ENCODE measurements at regions not wholly inside any gene's neighbourhood (a gene's known extent, or its start where the extent isn't known, plus 50 kb on each side); places are given as distances from the start of the nearest gene placed in this dataset.

DNA sequence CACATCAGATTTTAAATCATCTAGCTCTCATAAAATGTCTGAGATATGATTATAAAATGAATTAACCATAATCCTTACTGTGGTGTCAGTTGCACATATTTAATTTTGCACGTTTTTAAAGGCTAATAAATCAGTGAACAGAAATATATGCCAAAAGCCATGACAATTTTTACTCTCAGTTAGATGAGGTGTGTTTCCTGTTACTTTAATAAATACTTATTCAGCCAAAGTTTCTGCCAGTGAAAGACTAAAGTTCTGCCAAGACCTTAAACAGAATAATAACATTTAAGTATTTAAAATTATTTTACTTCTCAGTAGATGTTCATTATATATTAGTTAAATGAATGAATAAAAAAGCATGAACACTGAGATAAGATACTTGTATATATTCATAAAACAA is 1150.1 kb downstream of the NAALADL2 start:
- no peak for DNase-seq
- no peak overlapping the region for H3K27ac ChIP-seq
- H3K79me2 ChIP-seq (ENCODE audit: insufficient read depth), result no peaks in the 10 kb centered on the region
- no peak overlapping the region for H3K9ac ChIP-seq
- in situ Hi-C loops (cut with MboI), result no loop called here
- H3K27me3 ChIP-seq (replicated peaks; ENCODE audit: insufficient read depth), result no peaks in the 10 kb centered on the region
- no peak overlapping the region for H3K4me2 ChIP-seq (ENCODE audit: unreplicated experiment)
- H3K9me3 ChIP-seq (ENCODE audit: low read depth), result no peaks in the 10 kb centered on the region
- no peaks in the 10 kb centered on the region for H4K20me1 ChIP-seq (ENCODE audit: insufficient read depth)
- 7 to 20% methylated on average over 1 of the region's 1 CpG for WGBS, 2 experiments (ENCODE audit: low coverage in 1 of 2, low lambda C conversion rate in 2 of 2, missing lambda C conversion rate in 2 of 2)
- TF ChIP-seq EZH2phosphoT487 (IDR thresholded peaks at IDR 0.05; ENCODE audit: insufficient read depth, low read depth) (no peak), EZH2 (IDR thresholded peaks at IDR 0.05; ENCODE audit: insufficient read depth, poor library complexity, severe bottlenecking) (no peak)
- no peaks in the 10 kb centered on the region for H3K9me2 ChIP-seq (ENCODE audit: insufficient read depth)
- no peaks in the 10 kb centered on the region for H3F3A ChIP-seq (ENCODE audit: insufficient read depth)
- H3K4me1 ChIP-seq (ENCODE audit: insufficient read depth), result no peaks in the 10 kb centered on the region
- no peaks in the 10 kb centered on the region for H3K36me3 ChIP-seq (ENCODE audit: low read depth)
- no peak overlapping the region for H2AFZ ChIP-seq
- no peak overlapping the region for H3K4me3 ChIP-seq

DNA sequence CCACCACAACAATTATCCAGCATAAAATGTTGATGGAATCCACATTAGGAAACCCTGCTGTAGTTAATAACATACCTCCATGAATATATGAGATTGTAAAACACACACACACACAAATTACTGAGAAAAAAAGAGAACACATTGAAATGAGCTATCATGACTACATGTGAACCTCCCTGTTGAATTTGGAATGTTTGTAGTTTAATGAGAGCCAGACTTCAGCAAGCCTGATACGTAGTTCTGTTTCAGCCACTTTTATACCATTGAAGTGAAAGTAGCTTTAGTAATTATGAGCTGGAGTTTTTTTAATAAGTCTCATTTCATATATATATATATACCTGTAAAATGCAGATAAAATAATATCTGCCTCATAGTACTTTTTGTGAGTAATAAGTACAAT is 1146.4 kb downstream of the NAALADL2 start:
- 39 to 56% methylated on average over 1 of the region's 1 CpG for WGBS, 2 experiments (ENCODE audit: low coverage in 1 of 2, low lambda C conversion rate in 2 of 2, missing lambda C conversion rate in 2 of 2)
- Histone ChIP-seq H4K20me1 (ENCODE audit: insufficient read depth) (no peaks in the 10 kb centered on the region), H3K79me2 (ENCODE audit: insufficient read depth) (no peaks in the 10 kb centered on the region), H3K4me1 (ENCODE audit: insufficient read depth) (no peaks in the 10 kb centered on the region), H3F3A (ENCODE audit: insufficient read depth) (no peaks in the 10 kb centered on the region), H3K4me3 (no peak overlapping the region), H3K9me2 (ENCODE audit: insufficient read depth) (no peaks in the 10 kb centered on the region), H3K4me2 (ENCODE audit: unreplicated experiment) (no peak overlapping the region), H3K9ac (no peak overlapping the region), H2AFZ (peak overlapping the region; percentile 46; the same call in 1 of the 2 replicates), H3K27ac (no peak overlapping the region), H3K9me3 (ENCODE audit: low read depth) (no peaks in the 10 kb centered on the region), H3K36me3 (ENCODE audit: low read depth) (no peaks in the 10 kb centered on the region), H3K27me3 (replicated peaks; ENCODE audit: insufficient read depth) (no peaks in the 10 kb centered on the region)
- no peak for TF ChIP-seq EZH2 (IDR thresholded peaks at IDR 0.05; ENCODE audit: insufficient read depth, poor library complexity, severe bottlenecking)
- no peak for TF ChIP-seq EZH2phosphoT487 (IDR thresholded peaks at IDR 0.05; ENCODE audit: insufficient read depth, low read depth)
- DNase-seq, result peak; percentile 1
- in situ Hi-C loops (cut with MboI), result no loop called here

DNA sequence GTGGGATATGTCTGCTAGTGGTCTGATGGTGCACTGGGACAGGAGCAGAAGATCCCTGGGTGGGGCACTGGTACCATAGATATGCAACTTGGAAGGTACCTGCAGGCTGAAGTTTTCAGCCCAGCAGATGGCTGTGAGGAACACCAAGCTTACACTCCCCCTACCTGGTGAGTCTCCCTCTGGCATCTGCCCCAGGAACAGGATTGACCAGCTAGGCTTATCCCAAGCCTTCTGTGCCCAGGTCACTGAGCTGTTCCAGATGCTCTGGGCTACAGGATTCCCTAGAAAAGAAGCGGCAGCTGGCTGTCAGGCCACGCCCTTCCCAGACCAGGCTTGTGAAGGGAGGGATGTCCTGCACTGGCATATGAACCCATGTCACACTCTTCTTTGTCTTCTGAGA is 1130.0 kb downstream of the NAALADL2 start:
- H3K27ac ChIP-seq, result no peak overlapping the region
- no peaks in the 10 kb centered on the region for H3K4me1 ChIP-seq (ENCODE audit: insufficient read depth)
- in situ Hi-C loops (cut with MboI), result no loop called here
- no peaks in the 10 kb centered on the region for H3F3A ChIP-seq (ENCODE audit: insufficient read depth)
- H3K4me3 ChIP-seq, result no peak overlapping the region
- no peaks in the 10 kb centered on the region for H3K9me2 ChIP-seq (ENCODE audit: insufficient read depth)
- no peaks in the 10 kb centered on the region for H3K27me3 ChIP-seq (replicated peaks; ENCODE audit: insufficient read depth)
- no peaks in the 10 kb centered on the region for H3K36me3 ChIP-seq (ENCODE audit: low read depth)
- WGBS, 2 experiments (ENCODE audit: low coverage in 1 of 2, low lambda C conversion rate in 2 of 2, missing lambda C conversion rate in 2 of 2), result 50 to 70% methylated on average over 2 of the region's 2 CpGs
- no peaks in the 10 kb centered on the region for H4K20me1 ChIP-seq (ENCODE audit: insufficient read depth)
- no peak overlapping the region for H3K4me2 ChIP-seq (ENCODE audit: unreplicated experiment)
- H3K9ac ChIP-seq, result no peak overlapping the region
- H3K79me2 ChIP-seq (ENCODE audit: insufficient read depth), result no peaks in the 10 kb centered on the region
- no peak overlapping the region for H2AFZ ChIP-seq
- DNase-seq, result no peak
- TF ChIP-seq EZH2 (IDR thresholded peaks at IDR 0.05; ENCODE audit: insufficient read depth, poor library complexity, severe bottlenecking), result no peak
- no peak for TF ChIP-seq EZH2phosphoT487 (IDR thresholded peaks at IDR 0.05; ENCODE audit: insufficient read depth, low read depth)
- no peaks in the 10 kb centered on the region for H3K9me3 ChIP-seq (ENCODE audit: low read depth)

DNA sequence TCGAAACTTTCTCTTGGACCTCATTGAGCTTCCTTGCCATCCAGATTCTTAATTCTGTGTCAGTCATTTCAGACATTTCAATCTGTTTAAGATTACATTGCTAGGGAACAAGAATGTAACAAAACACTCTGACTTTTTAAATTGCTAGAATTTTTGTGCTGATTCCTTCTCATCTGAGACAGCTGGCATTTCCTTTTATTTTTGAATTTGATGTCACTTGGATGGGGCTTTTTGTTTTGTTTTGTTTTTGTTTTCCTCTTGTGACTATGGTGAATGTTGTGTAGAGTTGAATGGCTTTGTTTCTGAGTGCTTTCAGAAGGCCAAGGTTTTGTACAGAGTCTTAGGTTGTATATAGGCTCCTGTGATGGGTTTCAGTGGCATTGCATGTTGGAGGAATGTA is 1129.3 kb downstream of the NAALADL2 start:
- Histone ChIP-seq H3K79me2 (ENCODE audit: insufficient read depth) (no peaks in the 10 kb centered on the region), H3K9me2 (ENCODE audit: insufficient read depth) (no peaks in the 10 kb centered on the region)
- no peak for TF ChIP-seq EZH2phosphoT487 (IDR thresholded peaks at IDR 0.05; ENCODE audit: insufficient read depth, low read depth)
- no peak for TF ChIP-seq EZH2 (IDR thresholded peaks at IDR 0.05; ENCODE audit: insufficient read depth, poor library complexity, severe bottlenecking)

DNA sequence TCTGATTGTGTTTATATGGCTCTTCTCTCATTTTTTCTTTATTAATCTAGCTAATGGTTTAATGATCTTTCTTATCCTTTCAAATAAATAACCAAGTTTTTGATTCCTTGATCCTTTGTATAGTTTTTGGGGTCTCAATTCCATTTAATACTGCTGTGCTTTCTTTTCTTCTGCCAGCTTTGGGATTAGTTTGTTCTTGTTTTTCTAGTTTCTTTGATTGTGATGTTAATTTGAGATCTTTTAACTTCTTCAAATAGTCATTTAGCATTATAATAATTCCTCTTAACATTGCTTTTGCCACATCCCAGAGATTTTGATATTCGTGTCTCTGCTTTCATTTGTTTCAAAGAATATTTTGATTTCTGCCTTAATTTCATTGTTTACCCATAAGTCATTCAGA is 1126.6 kb downstream of the NAALADL2 start:
- WGBS, 2 experiments (ENCODE audit: low coverage in 1 of 2, low lambda C conversion rate in 2 of 2, missing lambda C conversion rate in 2 of 2), result 17 to 18% methylated on average over 1 of the region's 1 CpG
- Histone ChIP-seq H3K9me2 (ENCODE audit: insufficient read depth) (no peaks in the 10 kb centered on the region; the same call in 1 of the 2 replicates), H3K36me3 (ENCODE audit: low read depth) (no peaks in the 10 kb centered on the region)

More for the DNA sequence above, 1129.3 kb downstream of the NAALADL2 start:
- H3K9ac ChIP-seq, result no peak overlapping the region
- no peak overlapping the region for H2AFZ ChIP-seq
- H3F3A ChIP-seq (ENCODE audit: insufficient read depth), result no peaks in the 10 kb centered on the region
- 11 to 12% methylated on average over 1 of the region's 1 CpG for WGBS, 2 experiments (ENCODE audit: low coverage in 1 of 2, low lambda C conversion rate in 2 of 2, missing lambda C conversion rate in 2 of 2)
- H3K27ac ChIP-seq, result no peak overlapping the region
- DNase-seq, result peak; percentile 5
- in situ Hi-C loops (cut with MboI), result no loop called here
- H3K4me3 ChIP-seq, result no peak overlapping the region
- no peaks in the 10 kb centered on the region for H4K20me1 ChIP-seq (ENCODE audit: insufficient read depth)
- H3K36me3 ChIP-seq (ENCODE audit: low read depth), result no peaks in the 10 kb centered on the region
- H3K9me3 ChIP-seq (ENCODE audit: low read depth), result no peaks in the 10 kb centered on the region
- no peaks in the 10 kb centered on the region for H3K4me1 ChIP-seq (ENCODE audit: insufficient read depth)
- H3K27me3 ChIP-seq (replicated peaks; ENCODE audit: insufficient read depth), result no peaks in the 10 kb centered on the region
- no peak overlapping the region for H3K4me2 ChIP-seq (ENCODE audit: unreplicated experiment)

More for the DNA sequence above, 1126.6 kb downstream of the NAALADL2 start:
- no peak overlapping the region for H3K27ac ChIP-seq
- no peak for DNase-seq
- H3F3A ChIP-seq (ENCODE audit: insufficient read depth), result no peaks in the 10 kb centered on the region
- no peak overlapping the region for H3K9ac ChIP-seq
- H4K20me1 ChIP-seq (ENCODE audit: insufficient read depth), result no peaks in the 10 kb centered on the region
- in situ Hi-C loops (cut with MboI), result no loop called here
- H3K9me3 ChIP-seq (ENCODE audit: low read depth), result no peaks in the 10 kb centered on the region
- no peak for TF ChIP-seq EZH2phosphoT487 (IDR thresholded peaks at IDR 0.05; ENCODE audit: insufficient read depth, low read depth)
- TF ChIP-seq EZH2 (IDR thresholded peaks at IDR 0.05; ENCODE audit: insufficient read depth, poor library complexity, severe bottlenecking), result no peak
- no peak overlapping the region for H3K4me2 ChIP-seq (ENCODE audit: unreplicated experiment)
- no peak overlapping the region for H2AFZ ChIP-seq
- no peak overlapping the region for H3K4me3 ChIP-seq
- H3K27me3 ChIP-seq (replicated peaks; ENCODE audit: insufficient read depth), result no peaks in the 10 kb centered on the region
- H3K79me2 ChIP-seq (ENCODE audit: insufficient read depth), result no peaks in the 10 kb centered on the region
- peaks cover 5% of the 10 kb centered on the region; the same call in 1 of the 2 replicates for H3K4me1 ChIP-seq (ENCODE audit: insufficient read depth)
